ENCODE measurements at regions not wholly inside any gene's neighbourhood (a gene's known extent, or its start where the extent isn't known, plus 50 kb on each side); places are given as distances from the start of the nearest gene placed in this dataset.
"Not testable (repeated sequence)": the region's sequence is repeated elsewhere in the genome, so short reads cannot be mapped to it uniquely, and the experiment has no call there.

DNA sequence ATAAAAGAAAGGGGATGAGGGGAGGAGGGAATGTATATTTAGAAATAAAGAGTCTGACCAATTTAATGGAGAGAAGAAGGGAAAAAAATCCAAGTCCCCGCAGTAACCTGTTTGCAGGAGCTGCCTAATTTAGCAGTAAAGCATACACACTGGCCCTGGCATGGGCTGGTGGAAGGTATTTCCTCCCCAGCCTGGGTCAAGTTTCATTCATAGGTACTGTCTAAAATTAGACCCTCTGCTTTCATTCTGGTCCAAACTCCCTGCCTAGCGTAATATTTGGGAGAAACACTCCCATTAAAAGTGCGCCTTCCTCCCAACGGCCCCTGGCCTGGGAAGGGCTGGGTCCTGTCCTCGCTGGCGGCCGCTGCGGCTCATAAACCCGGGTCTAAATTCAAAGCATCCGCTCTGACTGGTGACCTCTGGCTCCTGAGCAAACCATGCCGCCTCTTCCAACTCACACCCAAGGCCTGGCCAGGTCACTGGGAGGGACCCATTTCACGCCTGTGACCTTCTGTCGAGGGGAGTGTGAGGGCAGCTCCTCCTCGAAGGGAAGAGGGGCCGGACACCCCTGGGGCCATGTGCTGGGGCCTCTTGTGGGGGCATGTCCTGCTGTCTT, 123.2 kb downstream of the FGF18 start:
- H3K27ac ChIP-seq, result peak overlapping the region; percentile 14
- H3K36me3 ChIP-seq, result no peaks in the 10 kb centered on the region
- H3K27me3 ChIP-seq, result no peaks in the 10 kb centered on the region
- TF ChIP-seq, protein P1, sequence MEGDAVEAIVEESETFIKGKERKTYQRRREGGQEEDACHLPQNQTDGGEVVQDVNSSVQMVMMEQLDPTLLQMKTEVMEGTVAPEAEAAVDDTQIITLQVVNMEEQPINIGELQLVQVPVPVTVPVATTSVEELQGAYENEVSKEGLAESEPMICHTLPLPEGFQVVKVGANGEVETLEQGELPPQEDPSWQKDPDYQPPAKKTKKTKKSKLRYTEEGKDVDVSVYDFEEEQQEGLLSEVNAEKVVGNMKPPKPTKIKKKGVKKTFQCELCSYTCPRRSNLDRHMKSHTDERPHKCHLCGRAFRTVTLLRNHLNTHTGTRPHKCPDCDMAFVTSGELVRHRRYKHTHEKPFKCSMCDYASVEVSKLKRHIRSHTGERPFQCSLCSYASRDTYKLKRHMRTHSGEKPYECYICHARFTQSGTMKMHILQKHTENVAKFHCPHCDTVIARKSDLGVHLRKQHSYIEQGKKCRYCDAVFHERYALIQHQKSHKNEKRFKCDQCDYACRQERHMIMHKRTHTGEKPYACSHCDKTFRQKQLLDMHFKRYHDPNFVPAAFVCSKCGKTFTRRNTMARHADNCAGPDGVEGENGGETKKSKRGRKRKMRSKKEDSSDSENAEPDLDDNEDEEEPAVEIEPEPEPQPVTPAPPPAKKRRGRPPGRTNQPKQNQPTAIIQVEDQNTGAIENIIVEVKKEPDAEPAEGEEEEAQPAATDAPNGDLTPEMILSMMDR (IDR thresholded peaks at IDR 0.05; ENCODE audit: low read depth, low read length), result no peak
- DNase-seq (ENCODE audit: low read depth in 1 of 2, low spot score in 1 of 2), result peak in 1 of 2 donors; percentile 35
- no peaks in the 10 kb centered on the region for H3K9me3 ChIP-seq (ENCODE audit: low read depth)
- no peak overlapping the region for H3K4me3 ChIP-seq
- peaks cover 8% of the 10 kb centered on the region for H3K4me1 ChIP-seq (ENCODE audit: low read depth)

DNA sequence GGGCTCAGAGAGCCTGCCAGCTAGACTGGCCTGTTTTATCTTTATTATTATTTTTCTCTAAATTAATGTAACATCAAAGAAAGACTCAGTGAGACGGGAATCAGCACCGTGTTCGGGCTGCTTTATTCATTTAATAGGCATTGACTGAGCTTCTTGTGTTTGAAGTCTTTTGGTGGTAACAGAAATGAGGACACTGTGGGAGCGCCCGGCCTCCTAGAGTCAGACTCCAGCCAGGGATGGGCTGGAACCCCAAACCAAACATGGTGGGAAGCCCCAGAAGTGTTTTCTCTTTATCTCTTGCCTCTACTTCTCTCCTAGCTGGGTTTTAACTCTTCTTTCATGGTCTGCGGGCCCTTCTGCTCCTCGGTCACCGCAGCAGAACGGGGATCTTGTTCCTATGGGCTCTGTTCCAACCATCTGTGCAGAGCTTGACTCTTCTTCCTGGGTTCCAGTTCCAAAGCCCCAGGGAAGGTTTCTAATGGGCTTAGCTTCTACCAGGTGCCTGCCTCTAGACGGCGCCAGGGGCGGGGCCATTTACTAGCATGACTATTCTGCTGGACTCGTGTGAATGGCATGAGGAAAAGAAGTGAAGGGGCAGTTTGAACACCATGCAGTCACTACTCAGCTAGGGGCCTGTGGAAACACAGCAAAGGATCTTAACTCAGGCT, 123.8 kb downstream of the FGF18 start:
- no peaks in the 10 kb centered on the region for H3K36me3 ChIP-seq
- H3K4me1 ChIP-seq (ENCODE audit: low read depth), result peaks cover 8% of the 10 kb centered on the region
- H3K27ac ChIP-seq, result no peak overlapping the region
- no peak overlapping the region for H3K4me3 ChIP-seq
- no peaks in the 10 kb centered on the region for H3K9me3 ChIP-seq (ENCODE audit: low read depth)
- TF ChIP-seq, protein P1 (IDR thresholded peaks at IDR 0.05; ENCODE audit: low read depth, low read length), result no peak
- no peak for DNase-seq (ENCODE audit: low read depth in 1 of 2, low spot score in 1 of 2)
- H3K27me3 ChIP-seq, result no peaks in the 10 kb centered on the region

GRCh38 chr5:171544913-171545765, 125.7 kb downstream of the FGF18 start:
- Histone ChIP-seq H3K27ac (no peak overlapping the region), H3K4me3 (no peak overlapping the region), H3K36me3 (no peaks in the 10 kb centered on the region), H3K4me1 (ENCODE audit: low read depth) (peaks cover 8% of the 10 kb centered on the region), H3K9me3 (ENCODE audit: low read depth) (no peaks in the 10 kb centered on the region), H3K27me3 (no peaks in the 10 kb centered on the region)
- TF ChIP-seq, protein P1 (IDR thresholded peaks at IDR 0.05; ENCODE audit: low read depth, low read length), result no peak
- DNase-seq (ENCODE audit: low read depth in 1 of 2, low spot score in 1 of 2), result no peak

- H3K27ac ChIP-seq, result no peak overlapping the region
- DNase-seq (ENCODE audit: low read depth in 1 of 2, low spot score in 1 of 2), result no peak
- no peaks in the 10 kb centered on the region for H3K4me1 ChIP-seq (ENCODE audit: low read depth)
- no peaks in the 10 kb centered on the region for H3K9me3 ChIP-seq (ENCODE audit: low read depth)
- no peak overlapping the region for H3K4me3 ChIP-seq
- TF ChIP-seq, protein P1 (IDR thresholded peaks at IDR 0.05; ENCODE audit: low read depth, low read length), result no peak
- no peaks in the 10 kb centered on the region for H3K36me3 ChIP-seq
- no peaks in the 10 kb centered on the region for H3K27me3 ChIP-seq
These were observed 129.8 kb downstream of the FGF18 start for GRCh38 chr5:171549274-171549673.

- H3K4me3 ChIP-seq; H3K27ac ChIP-seq; DNase-seq (ENCODE audit: low read depth in 1 of 2, low spot score in 1 of 2); H3K4me1 ChIP-seq (ENCODE audit: low read depth); H3K36me3 ChIP-seq; H3K27me3 ChIP-seq; H3K9me3 ChIP-seq (ENCODE audit: low read depth): not testable (repeated sequence)
These were observed 134.4 kb downstream of the FGF18 start for GRCh38 chr5:171553817-171554216.

DNA sequence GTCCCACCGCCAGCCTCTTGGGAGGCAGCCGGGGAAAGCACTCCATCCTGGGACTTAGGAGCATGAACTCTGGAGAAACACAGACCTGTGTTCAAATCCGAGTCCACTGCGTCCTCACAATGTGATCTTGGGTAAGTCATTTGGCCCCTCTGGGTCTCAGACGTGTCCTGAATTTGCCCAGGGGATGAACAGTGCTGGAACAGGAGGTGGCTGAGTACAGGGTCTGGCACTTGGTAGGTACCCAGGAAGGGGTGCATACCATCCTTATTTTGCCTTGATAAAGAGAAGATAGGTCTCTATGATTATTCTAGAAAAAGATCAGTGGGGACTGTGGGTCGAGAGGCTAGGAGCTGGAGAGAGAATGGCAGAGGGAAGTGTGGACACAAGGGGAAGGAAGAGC, 135.7 kb downstream of the FGF18 start:
- H3K27me3 ChIP-seq, result no peaks in the 10 kb centered on the region
- H3K9me3 ChIP-seq (ENCODE audit: low read depth), result no peaks in the 10 kb centered on the region
- no peak for DNase-seq (ENCODE audit: low read depth in 1 of 2, low spot score in 1 of 2)
- no peak overlapping the region for H3K4me3 ChIP-seq
- no peaks in the 10 kb centered on the region for H3K4me1 ChIP-seq (ENCODE audit: low read depth)
- no peak overlapping the region for H3K27ac ChIP-seq
- TF ChIP-seq, protein P1 (IDR thresholded peaks at IDR 0.05; ENCODE audit: low read depth, low read length), result no peak
- no peaks in the 10 kb centered on the region for H3K36me3 ChIP-seq

All from cardiac muscle cell (in vitro differentiated cells and primary cell).